B cell (primary cell): ENCODE measurements at regions not wholly inside any gene's neighbourhood (a gene's known extent, or its start where the extent isn't known, plus 50 kb on each side); places are given as distances from the start of the nearest gene placed in this dataset.

Source experiments
- ATAC-seq: fragments of 200-7000 bp; cut with Tn5 transposase; one replicate; pipeline ENCODE4 v1.10.0; 2021; ENCODE audit warnings: low read depth, mild to moderate bottlenecking, moderate number of reproducible peaks, moderate library complexity
- CTCF ChIA-PET: fragments of 350-600 bp; sonication (Branson Sonifier 250); formaldehyde crosslinking; loops from one replicate; lab custom pipeline; 2021; ENCODE audit warnings: antibody characterized with exemption, inconsistent platforms; lab: Charles Lee
- POLR2A ChIA-PET: fragments of 350-600 bp; sonication (Branson Sonifier 250); formaldehyde crosslinking; loops from one replicate; lab custom pipeline; 2021; ENCODE audit warnings: antibody characterized with exemption; lab: Charles Lee
- DNase-seq: peaks from one replicate; pipeline ENCODE4 v3.0.0; 2013
- H2AFZ ChIP-seq: 2 replicates; pipeline ENCODE4 v1.6.1; 2012; ENCODE audit warnings: mild to moderate bottlenecking, low read depth, low read length; ENCODE audit not compliant: insufficient read depth, poor library complexity, severe bottlenecking
- H3K27ac ChIP-seq, 2 donors: 1 replicate in 1 of 2; 2 replicates in 1 of 2; pipeline ENCODE4 v1.5.1; 2012 to 2013; ENCODE audit warnings: low read length in 2 of 2, mild to moderate bottlenecking in 2 of 2, moderate library complexity in 1 of 2
- H3K27me3 ChIP-seq, 4 experiments: fragments of 200-600 bp in 1 of 4; sonication (generic) in 1 of 4; replicated peaks in 1 of 4; 1 replicate in 2 of 4; 2 replicates in 2 of 4; pipeline versions ENCODE4 v1.6.1 to v1.7.0; 2013 to 2016; ENCODE audit warnings: low read length in 3 of 4, mild to moderate bottlenecking in 2 of 4, mixed read lengths in 1 of 4, moderate library complexity in 1 of 4; ENCODE audit not compliant: insufficient read depth in 4 of 4, control insufficient read depth in 3 of 4; ENCODE audit errors: control extremely low read depth in 1 of 4
- H3K36me3 ChIP-seq, 2 experiments: replicated peaks in 1 of 2; 1 replicate in 1 of 2; 2 replicates in 1 of 2; pipeline versions ENCODE4 v1.6.1 to v1.7.1; 2013; ENCODE audit warnings: low read length in 1 of 2; ENCODE audit not compliant: insufficient read depth in 2 of 2, control insufficient read depth in 1 of 2; ENCODE audit errors: control extremely low read depth in 1 of 2, extremely low read depth in 1 of 2
- H3K4me1 ChIP-seq, 2 donors: fragments of 200-600 bp in 1 of 2; sonication (generic) in 1 of 2; 1 replicate in 1 of 2; 2 replicates in 1 of 2; pipeline versions ENCODE4 v1.5.1 to v1.6.1; 2013 to 2017; ENCODE audit warnings: low read length in 2 of 2; ENCODE audit not compliant: control insufficient read depth in 2 of 2, insufficient read depth in 2 of 2
- H3K4me2 ChIP-seq: replicated peaks from 2 replicates; pipeline ENCODE3; 2012; ENCODE audit warnings: mild to moderate bottlenecking, low read depth, low read length; ENCODE audit not compliant: poor library complexity, severe bottlenecking
- H3K4me3 ChIP-seq, 5 experiments: fragments of 200-600 bp in 1 of 5; sonication (generic) in 1 of 5; 1 replicate in 3 of 5; 2 replicates in 2 of 5; pipeline versions ENCODE4 v1.5.1 to v1.7.0; 2011 to 2016; ENCODE audit warnings: low read length in 4 of 5, mild to moderate bottlenecking in 4 of 5, low read depth in 2 of 5, control low read depth in 1 of 5, moderate library complexity in 1 of 5; ENCODE audit not compliant: insufficient read depth in 1 of 5; ENCODE audit errors: control extremely low read depth in 1 of 5, extremely low read depth in 1 of 5
- H3K79me2 ChIP-seq: fragments of 200-600 bp; sonication (generic); one replicate; pipeline ENCODE4 v1.6.0; 2016; ENCODE audit warnings: low read length; ENCODE audit not compliant: control insufficient read depth, insufficient read depth
- H3K9ac ChIP-seq: fragments of 200-600 bp; sonication (generic); 2 replicates; pipeline ENCODE4 v1.6.1; 2017; ENCODE audit warnings: mild to moderate bottlenecking, low read length, moderate library complexity
- H3K9me3 ChIP-seq, 3 donors: one replicate each; pipeline versions ENCODE4 v1.6.1 to v1.7.1; 2013; ENCODE audit warnings: low read length in 2 of 3; ENCODE audit not compliant: control insufficient read depth in 2 of 3, insufficient read depth in 1 of 3; ENCODE audit errors: control extremely low read depth in 1 of 3
- H4K20me1 ChIP-seq: 2 replicates; pipeline ENCODE4 v1.6.0; 2012; ENCODE audit warnings: mild to moderate bottlenecking, low read length; ENCODE audit not compliant: insufficient read depth, control insufficient read depth, poor library complexity, severe bottlenecking
- H3K27ac Mint-ChIP-seq: one replicate; pipeline ENCODE4 v1.8.0; 2021; ENCODE audit warnings: mixed read lengths
- H3K27me3 Mint-ChIP-seq: one replicate; pipeline ENCODE4 v1.8.0; 2021; ENCODE audit warnings: mixed read lengths
- H3K4me1 Mint-ChIP-seq: one replicate; pipeline ENCODE4 v1.8.0; 2021; ENCODE audit warnings: mixed read lengths
- H3K4me3 Mint-ChIP-seq: one replicate; pipeline ENCODE4 v1.8.0; 2021; ENCODE audit warnings: mixed read lengths
- H3K9me3 Mint-ChIP-seq: one replicate; pipeline ENCODE4 v1.8.0; 2022; ENCODE audit warnings: mixed read lengths; ENCODE audit not compliant: insufficient read depth
- EZH2 ChIP-seq: IDR thresholded peaks from 2 replicates; pipeline ENCODE4 v1.6.1; 2012; ENCODE audit warnings: borderline replicate concordance, low read depth, mild to moderate bottlenecking, moderate library complexity, low read length; ENCODE audit not compliant: insufficient read depth, poor library complexity, severe bottlenecking
- WGBS: methylation state at CpG from one replicate; pipeline ENCODE4 v1.1.5; 2013; ENCODE audit warnings: missing lambda C conversion rate; ENCODE audit not compliant: insufficient coverage; 5-methylcytosine and 5-hydroxymethylcytosine counted together
- intact Hi-C: fragments of 100-400 bp; cut with micrococcal nuclease; formaldehyde crosslinking; loops from one replicate; pipeline ENCODE4 v1.10.0; 2022
- TF ChIP-seq, protein P1 (sequence below): fragments of 200-600 bp; IDR thresholded peaks from one replicate; pipeline ENCODE4 v1.8.0; 2022; ENCODE audit warnings: antibody characterized with exemption, mild to moderate bottlenecking

DNA sequence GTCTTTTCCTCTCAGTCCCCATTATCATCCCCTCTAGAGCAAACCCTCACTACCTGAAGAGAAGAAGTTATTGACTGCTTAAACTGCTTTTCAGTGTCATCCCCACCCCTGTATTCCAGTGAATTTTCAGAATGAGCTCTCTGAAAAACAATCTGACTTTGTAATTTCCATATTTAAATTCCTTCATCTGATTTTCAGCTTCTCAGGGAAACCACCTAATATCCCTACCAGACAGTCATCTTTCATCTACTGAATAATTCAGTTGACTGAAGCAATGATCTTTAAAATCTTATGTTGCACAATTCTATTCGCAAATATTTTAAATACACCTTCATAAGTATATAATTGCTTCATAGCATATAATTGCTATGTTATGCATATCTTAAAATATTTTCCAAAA is 258.7 kb downstream of the HTR1B start:
- no peak overlapping the region for H3K4me2 ChIP-seq
- no peaks in the 10 kb centered on the region for H3K9me3 ChIP-seq
- H3K4me1 ChIP-seq: no peaks in the 10 kb centered on the region
- ChIA-PET CTCF (no interaction called here), POLR2A (no interaction called here)
- H3K27me3 Mint-ChIP-seq: no peaks in the 10 kb centered on the region
- no peak overlapping the region for H3K4me3 Mint-ChIP-seq
- H3K79me2 ChIP-seq: no peaks in the 10 kb centered on the region
- DNase-seq: no peak
- H3K36me3 ChIP-seq: no peaks in the 10 kb centered on the region
- WGBS: no CpG with 5 or more reads among the region's 1 CpG
- H4K20me1 ChIP-seq: no peaks in the 10 kb centered on the region
- no peaks in the 10 kb centered on the region for H3K27me3 ChIP-seq
- no peaks in the 10 kb centered on the region for H3K4me1 Mint-ChIP-seq
- no peak overlapping the region for H3K27ac Mint-ChIP-seq
- no peak overlapping the region for H3K9ac ChIP-seq
- peaks cover 4% of the 10 kb centered on the region for H3K9me3 Mint-ChIP-seq
- no peak for ATAC-seq
- intact Hi-C loops: no loop called here
- TF ChIP-seq, protein P1, sequence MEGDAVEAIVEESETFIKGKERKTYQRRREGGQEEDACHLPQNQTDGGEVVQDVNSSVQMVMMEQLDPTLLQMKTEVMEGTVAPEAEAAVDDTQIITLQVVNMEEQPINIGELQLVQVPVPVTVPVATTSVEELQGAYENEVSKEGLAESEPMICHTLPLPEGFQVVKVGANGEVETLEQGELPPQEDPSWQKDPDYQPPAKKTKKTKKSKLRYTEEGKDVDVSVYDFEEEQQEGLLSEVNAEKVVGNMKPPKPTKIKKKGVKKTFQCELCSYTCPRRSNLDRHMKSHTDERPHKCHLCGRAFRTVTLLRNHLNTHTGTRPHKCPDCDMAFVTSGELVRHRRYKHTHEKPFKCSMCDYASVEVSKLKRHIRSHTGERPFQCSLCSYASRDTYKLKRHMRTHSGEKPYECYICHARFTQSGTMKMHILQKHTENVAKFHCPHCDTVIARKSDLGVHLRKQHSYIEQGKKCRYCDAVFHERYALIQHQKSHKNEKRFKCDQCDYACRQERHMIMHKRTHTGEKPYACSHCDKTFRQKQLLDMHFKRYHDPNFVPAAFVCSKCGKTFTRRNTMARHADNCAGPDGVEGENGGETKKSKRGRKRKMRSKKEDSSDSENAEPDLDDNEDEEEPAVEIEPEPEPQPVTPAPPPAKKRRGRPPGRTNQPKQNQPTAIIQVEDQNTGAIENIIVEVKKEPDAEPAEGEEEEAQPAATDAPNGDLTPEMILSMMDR: no peak
- no peak for TF ChIP-seq EZH2
- H2AFZ ChIP-seq: no peak overlapping the region
- no peak overlapping the region for H3K4me3 ChIP-seq
- no peak overlapping the region for H3K27ac ChIP-seq

DNA sequence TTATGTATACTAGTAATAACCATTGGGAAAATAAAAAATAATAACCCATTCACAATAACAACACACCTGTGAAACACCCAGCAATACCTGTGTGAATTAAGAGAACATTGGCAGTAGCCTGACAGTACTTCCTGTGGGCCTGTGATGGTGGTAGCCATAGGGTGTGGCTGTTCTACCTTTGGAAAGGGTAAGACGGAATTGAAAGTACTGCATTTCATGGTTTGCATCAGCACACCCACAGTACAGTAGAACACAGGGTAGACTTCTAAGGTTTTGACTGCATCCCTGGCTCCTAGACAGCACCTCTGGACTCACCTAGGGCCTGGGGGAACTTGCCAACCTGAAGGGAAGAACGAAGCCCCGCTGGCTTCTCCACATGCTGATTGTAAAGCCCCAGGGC is 279.8 kb downstream of the HTR1B start:
- no peaks in the 10 kb centered on the region for H3K4me1 ChIP-seq
- CTCF ChIA-PET: no interaction called here
- H4K20me1 ChIP-seq: no peaks in the 10 kb centered on the region
- POLR2A ChIA-PET: no interaction called here
- ATAC-seq: no peak
- 79% methylated on average over 2 of the region's 3 CpGs for WGBS
- H3K9me3 Mint-ChIP-seq: no peaks in the 10 kb centered on the region
- H3K4me3 Mint-ChIP-seq: no peak overlapping the region
- no peak overlapping the region for H3K4me3 ChIP-seq
- H2AFZ ChIP-seq: no peak overlapping the region
- TF ChIP-seq, protein P1: no peak
- no peak for TF ChIP-seq EZH2
- no peaks in the 10 kb centered on the region for H3K79me2 ChIP-seq
- no peak overlapping the region for H3K27ac ChIP-seq
- H3K4me1 Mint-ChIP-seq: no peaks in the 10 kb centered on the region
- H3K27ac Mint-ChIP-seq: no peak overlapping the region
- H3K27me3 ChIP-seq: no peaks in the 10 kb centered on the region
- H3K9ac ChIP-seq: no peak overlapping the region
- H3K27me3 Mint-ChIP-seq: no peaks in the 10 kb centered on the region
- intact Hi-C loops: no loop called here
- no peak overlapping the region for H3K4me2 ChIP-seq
- H3K9me3 ChIP-seq: peaks cover 0 to 3% (median 0%) of the 10 kb centered on the region in 3 donors
- H3K36me3 ChIP-seq: no peaks in the 10 kb centered on the region
- no peak for DNase-seq
